NCI-H526 (cell line): ENCODE measurements at regions not wholly inside any gene's neighbourhood (a gene's known extent, or its start where the extent isn't known, plus 50 kb on each side); places are given as distances from the start of the nearest gene placed in this dataset.

Source experiments
- DNase-seq, 2 experiments: peaks; one replicate each; lab custom pipeline; 2025; lab: John Stamatoyannopoulos, UW

DNA sequence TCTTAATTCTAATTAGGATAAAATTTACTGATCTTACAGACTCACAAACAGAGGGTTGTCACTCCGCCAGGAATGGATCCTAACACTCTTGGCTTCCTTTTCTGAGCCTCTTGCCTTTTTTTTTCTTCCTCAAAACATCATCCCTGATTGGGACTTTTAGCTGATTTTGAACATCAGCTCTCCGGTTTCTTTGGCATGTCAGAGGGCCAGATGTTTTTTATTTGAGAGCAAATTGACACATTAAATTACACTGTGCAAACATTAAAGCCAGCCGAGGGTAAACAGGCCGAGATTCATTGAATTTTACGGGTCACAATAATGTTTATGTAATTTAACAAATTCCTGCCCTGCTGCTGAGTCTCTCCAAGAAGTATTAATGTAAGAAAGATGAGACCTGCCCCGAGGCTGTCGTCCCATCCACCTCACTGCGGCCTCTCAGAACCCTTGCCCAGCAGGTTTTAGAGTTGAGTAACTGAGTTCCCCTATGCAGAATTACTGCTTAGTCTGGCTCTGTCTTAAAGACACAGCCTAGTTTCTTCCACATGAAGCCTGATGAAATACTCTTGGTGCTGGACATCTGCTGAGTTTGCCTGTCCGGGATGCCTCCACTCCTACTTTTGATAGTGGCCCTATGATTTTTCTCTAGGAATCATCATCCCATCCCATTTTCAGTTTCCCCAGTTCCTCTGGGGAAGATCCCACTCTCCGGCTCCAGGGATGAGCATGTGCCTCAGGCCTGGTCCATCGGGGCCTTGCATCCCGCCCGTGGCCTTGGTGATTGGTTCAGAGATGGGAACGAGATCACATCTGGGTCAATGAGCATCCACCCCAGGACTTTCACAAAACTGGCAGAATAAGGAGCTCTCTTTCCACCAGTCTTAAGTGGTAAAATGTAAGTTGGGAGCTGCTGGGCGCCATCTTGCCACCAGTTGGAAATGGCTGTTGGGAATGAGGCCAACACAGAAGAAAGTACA is 226.6 kb upstream of the TLE3 start:
- DNase-seq: peak in 1 of 2 experiments; percentile 17

DNA sequence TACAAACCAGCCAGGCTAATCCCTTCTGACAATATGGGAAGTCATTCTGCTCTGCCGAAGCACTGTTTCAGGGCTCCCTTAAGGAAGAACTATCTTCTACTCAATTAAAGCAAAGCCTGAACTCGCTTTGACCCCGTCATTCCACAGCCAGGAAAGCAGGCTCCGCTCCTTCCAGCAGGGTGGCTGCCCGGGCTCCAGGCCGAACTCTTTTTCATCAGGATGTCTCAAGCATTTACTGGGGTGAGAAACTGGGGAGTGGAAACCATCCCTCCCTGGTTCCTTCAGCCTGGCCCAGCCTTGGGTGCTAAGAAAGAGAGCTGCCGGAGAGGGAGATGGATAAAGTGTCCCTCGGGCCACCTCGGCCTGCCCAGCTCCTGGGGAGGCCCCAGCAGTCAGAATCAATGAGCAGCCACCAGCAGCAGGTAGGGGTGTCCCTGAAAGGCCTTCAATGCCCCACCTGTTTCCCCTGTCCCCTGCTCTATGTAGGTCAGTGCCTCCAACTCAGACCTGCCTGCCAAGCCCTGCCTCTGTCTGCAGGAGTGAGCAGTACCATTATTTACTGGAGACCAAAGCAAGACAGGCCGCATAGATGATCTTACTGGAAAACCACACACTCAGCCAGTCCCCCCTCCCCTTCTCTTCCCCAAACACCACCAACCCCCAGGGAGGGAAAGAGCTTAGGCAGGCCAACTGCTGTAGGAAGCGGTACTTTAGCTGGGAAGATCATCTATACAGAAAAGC is 225.6 kb upstream of the TLE3 start:
- peak in 1 of 2 experiments; percentile 20 for DNase-seq

- DNase-seq: no peak
Observed at GRCh38 chr15:70322051-70322668, 224.4 kb upstream of the TLE3 start.

GRCh38 chr15:70321172-70321819 is 223.6 kb upstream of the TLE3 start:
- DNase-seq: no peak

GRCh38 chr15:70320482-70320881 is 222.8 kb upstream of the TLE3 start:
- DNase-seq: no peak

GRCh38 chr15:70320077-70320476 is 222.4 kb upstream of the TLE3 start:
- no peak for DNase-seq

DNA sequence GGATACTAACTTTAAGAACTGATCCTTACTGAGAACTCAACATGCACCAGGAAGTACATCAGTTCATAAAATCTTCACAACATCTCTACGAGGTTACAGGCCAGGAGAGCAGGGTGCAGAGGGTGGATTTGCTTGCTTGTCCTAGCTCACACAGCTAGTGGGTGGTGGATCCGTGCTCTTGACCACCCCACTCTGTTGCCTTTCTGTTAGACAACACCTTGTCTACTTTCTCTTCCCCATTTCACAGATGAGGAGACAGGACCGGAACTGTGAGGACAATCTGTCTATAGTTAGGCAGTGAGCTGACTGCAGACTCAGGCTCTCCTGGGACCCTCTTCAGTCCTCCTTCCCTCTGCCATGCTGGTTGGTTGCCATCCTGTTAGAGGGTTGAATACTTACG is 221.7 kb upstream of the TLE3 start:
- DNase-seq: no peak

DNA sequence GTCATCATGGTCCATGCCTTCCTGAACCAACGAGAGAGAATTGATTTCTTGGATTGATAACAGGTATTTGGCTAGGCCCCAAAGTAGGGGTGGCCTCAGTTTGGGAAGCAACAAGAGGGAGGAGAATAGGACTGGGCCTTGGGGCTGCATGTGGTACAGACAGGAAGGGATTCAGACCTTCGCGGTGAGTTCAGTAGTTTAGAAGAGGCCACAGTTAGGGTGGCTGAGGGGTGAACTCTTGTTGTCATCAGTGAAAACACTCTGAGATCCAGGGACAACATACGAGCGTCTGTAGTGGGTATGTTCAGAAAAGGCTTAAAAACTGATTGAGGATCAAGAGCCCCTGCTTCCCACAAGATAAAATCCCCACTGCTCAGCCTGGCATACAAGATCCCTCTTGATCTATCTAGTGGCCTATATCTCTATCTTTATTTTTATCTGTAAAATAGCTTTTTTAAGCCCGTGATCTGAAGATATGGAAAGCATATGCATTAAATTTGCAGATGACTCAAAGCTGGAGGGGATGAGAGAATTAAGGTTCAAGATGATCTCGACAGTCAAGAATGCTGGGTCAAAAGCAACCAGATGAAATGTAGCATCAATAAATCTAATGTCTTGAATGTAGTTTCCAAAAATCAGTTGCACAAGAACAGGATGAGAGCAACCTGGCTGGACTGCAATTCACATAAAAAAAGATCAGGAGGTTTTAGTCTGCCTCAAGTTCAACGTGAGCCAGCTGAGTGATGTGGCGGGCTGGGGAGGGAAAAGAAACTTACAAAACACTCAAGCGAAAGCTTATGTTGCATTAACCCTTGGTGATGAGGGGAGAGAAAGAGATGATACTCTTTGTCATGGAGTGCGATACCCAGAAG is 221.1 kb upstream of the TLE3 start:
- no peak for DNase-seq

- DNase-seq: no peak
Observed at GRCh38 chr15:70316059-70316600, 218.4 kb upstream of the TLE3 start.

GRCh38 chr15:70315431-70315830 is 217.7 kb upstream of the TLE3 start:
- no peak for DNase-seq

DNA sequence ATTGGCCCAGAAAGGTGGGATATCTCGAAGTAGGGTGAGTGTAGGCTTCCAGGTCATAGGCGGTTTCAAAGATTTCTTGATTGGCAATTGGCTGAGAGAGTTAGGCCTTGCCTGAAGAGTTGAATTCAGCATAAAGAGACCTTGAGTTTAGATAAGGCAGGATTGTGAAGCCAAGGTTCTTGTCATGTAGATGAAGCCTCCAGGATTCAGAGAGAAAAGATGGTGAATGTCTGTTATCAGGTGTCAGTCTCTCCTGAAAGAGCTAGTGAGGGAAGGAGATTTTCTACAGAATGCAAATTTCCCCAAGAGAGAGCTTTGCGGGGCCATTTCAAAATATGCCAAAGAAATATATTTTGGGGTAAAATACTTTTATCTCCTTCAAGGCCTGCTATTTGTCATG is 217.0 kb upstream of the TLE3 start:
- no peak for DNase-seq

DNA sequence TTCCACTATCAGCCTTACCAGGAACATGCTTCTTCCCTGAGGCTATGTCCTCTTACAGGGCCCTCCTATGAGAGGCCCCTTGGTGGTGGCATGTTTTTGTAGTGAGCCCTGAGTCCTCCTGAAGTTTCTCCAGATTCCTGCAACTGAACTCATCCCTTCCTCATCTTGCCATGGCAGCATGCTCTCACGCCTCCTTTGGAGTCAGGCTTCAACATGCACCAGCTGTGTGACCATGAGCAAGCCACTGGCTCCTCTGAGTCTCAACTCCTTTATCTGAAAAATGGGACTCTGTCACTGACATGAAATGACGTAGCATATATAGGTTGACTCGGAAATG is 216.3 kb upstream of the TLE3 start:
- no peak for DNase-seq

DNA sequence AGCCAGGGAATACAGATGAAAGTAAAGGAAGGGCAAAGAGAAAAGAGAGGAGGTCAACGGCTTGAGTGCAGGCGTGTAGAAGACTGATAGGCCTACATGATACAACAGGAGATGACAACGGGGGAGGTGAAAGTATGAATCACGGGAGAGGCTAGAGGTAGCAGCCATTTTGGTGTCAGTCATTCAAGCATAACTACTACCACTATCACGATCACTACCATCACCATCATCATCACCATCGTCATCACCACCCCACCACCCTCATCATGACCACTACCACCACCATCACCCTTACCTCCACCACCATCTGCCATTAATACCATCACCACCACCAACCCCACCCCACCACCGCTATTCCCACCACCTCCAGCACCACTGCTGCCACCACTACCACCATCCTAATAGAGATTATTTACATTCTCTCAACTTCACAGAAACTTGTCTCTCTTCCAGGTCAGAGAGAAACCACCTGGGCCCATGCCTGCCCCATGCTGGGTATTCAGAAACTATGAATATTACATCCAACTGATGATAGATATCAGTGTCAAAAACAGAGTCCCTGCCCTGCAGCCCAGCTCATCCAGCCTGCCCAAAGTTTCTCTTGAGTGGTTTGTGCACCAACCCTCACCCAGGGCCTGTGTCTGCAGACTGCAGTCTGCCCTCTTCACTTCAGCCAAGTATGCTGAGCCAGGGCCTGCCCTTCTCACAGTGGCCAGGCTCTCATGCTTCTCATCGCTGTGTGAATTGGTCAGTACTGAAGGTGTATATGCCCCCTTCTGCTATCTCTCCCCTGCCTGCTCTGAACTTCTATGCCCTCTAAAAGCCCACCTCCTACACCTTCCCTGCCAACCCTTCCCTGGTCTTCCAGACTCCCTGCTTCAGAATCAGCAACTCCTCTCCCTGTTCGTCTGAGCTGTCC is 215.6 kb upstream of the TLE3 start:
- DNase-seq: no peak

- DNase-seq: no peak
Observed at GRCh38 chr15:70311821-70312220, 214.1 kb upstream of the TLE3 start.

DNA sequence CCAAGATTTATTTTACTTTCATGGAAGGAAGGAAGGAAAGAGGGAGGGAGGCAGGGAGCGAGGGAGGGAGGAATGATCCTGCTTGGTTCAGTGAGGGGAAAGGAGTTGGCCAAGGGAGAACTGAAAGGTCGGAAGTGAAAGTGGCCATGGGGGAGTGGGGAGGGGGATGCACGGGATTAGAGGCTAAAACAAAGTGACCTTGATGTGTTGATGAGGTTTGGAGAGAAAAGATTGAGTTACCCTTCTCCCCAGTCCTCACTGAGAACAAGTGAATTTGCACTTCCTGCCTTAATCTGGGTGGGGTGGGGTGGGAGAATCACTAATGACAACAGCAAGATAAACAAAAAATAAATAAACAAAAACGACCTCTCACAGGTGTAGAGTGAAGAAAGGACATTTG is 212.0 kb upstream of the TLE3 start:
- no peak for DNase-seq

- DNase-seq: no peak
Observed at GRCh38 chr15:70308735-70309434, 211.2 kb upstream of the TLE3 start.

DNA sequence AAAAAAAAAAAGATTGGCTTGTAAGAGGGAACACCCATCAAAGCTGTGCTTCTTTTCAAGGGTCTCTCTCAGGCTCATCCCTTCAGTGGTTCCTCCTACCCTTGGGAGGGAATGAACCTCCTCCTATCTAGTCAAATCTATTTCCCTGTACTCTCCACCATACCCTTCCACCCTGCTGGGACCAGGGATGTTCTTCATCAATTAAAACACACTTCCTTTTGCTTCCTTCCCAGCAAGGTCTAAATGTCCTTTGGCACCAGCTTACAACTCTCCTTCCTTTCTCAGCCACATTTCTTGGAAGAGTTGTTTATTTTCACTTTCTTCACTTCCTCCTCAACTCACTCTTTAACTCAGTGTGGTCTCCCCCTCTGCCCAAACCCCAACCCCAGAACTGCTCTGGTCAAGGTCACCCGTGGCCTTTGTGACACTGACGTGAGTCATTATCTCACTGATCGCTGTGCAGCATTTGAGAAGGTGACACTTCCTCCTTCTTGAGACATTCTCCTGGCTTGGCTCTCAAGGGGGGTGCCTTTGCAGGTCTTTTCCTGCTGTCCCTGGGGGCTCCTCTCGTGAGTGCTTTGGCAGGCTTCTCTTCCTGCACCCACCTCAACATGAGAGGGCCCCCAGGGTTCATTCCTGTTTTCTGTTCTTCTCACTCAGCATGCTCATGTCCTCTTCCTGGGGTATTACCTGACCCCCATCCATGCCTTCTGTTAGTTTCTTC is 210.5 kb upstream of the TLE3 start:
- DNase-seq: no peak

DNA sequence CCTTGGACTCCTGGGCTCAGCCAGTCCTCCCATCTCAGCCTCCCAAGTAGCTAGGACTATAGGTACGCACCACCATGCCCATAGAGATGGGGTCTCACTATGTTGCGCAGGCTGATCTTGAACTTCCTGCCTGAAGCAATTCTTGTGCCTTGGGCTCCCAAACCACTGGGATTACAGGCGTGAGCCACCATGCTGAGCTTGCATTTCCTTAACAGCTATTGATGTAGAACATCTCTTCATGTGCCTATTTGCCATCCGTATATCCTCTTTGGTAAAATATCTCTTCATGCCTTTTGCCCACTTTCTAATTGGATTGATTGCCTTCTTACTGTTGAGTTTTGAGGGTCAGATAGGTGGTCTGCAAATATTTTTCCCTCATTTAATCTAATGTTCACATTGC is 208.9 kb upstream of the TLE3 start:
- DNase-seq: no peak

DNA sequence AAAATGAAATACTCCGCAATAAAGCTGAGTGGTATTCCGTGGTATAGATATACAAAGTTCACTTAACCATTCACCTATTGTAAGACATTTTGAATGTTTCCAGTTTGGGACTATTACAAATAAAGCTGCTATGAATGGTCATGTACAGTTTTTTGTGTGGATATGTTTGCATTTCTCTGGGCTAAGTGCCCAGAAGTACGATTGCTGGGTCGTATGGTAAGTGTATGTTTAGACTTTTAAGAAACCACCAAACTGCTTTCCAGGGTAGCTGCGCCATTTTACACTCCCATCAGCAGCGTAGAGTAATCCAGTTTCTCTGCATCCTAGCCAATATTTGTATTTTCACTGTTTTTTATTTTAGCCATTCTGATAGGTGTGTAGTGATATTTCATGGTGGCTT is 208.4 kb upstream of the TLE3 start:
- no peak for DNase-seq
